ENCODE measurements at regions not wholly inside any gene's neighbourhood (a gene's known extent, or its start where the extent isn't known, plus 50 kb on each side); places are given as distances from the start of the nearest gene placed in this dataset.

- no peak for TF ChIP-seq EZH2 (IDR thresholded peaks at IDR 0.05; ENCODE audit: low read depth, unreplicated experiment)
- no peak for TF ChIP-seq CTCF (conservative IDR thresholded peaks at IDR 0.05; ENCODE audit: low read depth in 2 of 2)
- TF ChIP-seq JUNB (IDR thresholded peaks at IDR 0.05; ENCODE audit: unreplicated experiment), result no peak
- no peak for TF ChIP-seq POLR2AphosphoS5 (IDR thresholded peaks at IDR 0.05; ENCODE audit: low read depth)
These were observed 1732.9 kb downstream of the PCDH9 start for GRCh38 chr13:65497265-65497664.

Data from GM23338 (cell line).